Activated B cell treated with CpG ODN at 0.5 μM for 24 hours (primary cell): ENCODE measurements at regions not wholly inside any gene's neighbourhood (a gene's known extent, or its start where the extent isn't known, plus 50 kb on each side); places are given as distances from the start of the nearest gene placed in this dataset.
"Not testable (repeated sequence)": the region's sequence is repeated elsewhere in the genome, so short reads cannot be mapped to it uniquely, and the experiment has no call there.

Source experiments
- ATAC-seq: fragments of 200-7000 bp; cut with Tn5 transposase; one replicate; pipeline ENCODE4 v1.10.0; 2021; ENCODE audit warnings: low read depth, mild to moderate bottlenecking, moderate library complexity
- CTCF ChIA-PET: fragments of 350-600 bp; sonication (Branson Sonifier 250); formaldehyde crosslinking; loops from one replicate; lab custom pipeline; 2021; ENCODE audit warnings: antibody characterized with exemption; lab: Charles Lee
- POLR2A ChIA-PET: fragments of 350-600 bp; sonication (Branson Sonifier 250); formaldehyde crosslinking; loops from one replicate; lab custom pipeline; 2021; ENCODE audit warnings: antibody characterized with exemption; lab: Charles Lee
- DNase-seq: peaks from one replicate; pipeline ENCODE4 v3.0.0; 2022
- H3K27ac Mint-ChIP-seq: one replicate; pipeline ENCODE4 v1.8.0; 2020; ENCODE audit warnings: mixed read lengths
- H3K27me3 Mint-ChIP-seq: one replicate; pipeline ENCODE4 v1.8.0; 2021; ENCODE audit warnings: mixed read lengths
- H3K36me3 Mint-ChIP-seq: one replicate; pipeline ENCODE4 v1.8.0; 2021; ENCODE audit warnings: low read depth, mixed read lengths
- H3K4me1 Mint-ChIP-seq: one replicate; pipeline ENCODE4 v1.8.0; 2021; ENCODE audit warnings: mixed read lengths
- H3K4me3 Mint-ChIP-seq: one replicate; pipeline ENCODE4 v1.8.0; 2020; ENCODE audit warnings: mild to moderate bottlenecking, mixed read lengths
- H3K9me3 Mint-ChIP-seq: one replicate; pipeline ENCODE4 v1.8.0; 2020; ENCODE audit warnings: mixed read lengths
- CTCF ChIP-seq: fragments of 200-600 bp; IDR thresholded peaks from one replicate; pipeline ENCODE4 v1.8.0; 2022; ENCODE audit warnings: antibody characterized with exemption, mild to moderate bottlenecking
- intact Hi-C: fragments of 100-400 bp; cut with micrococcal nuclease; formaldehyde crosslinking; loops from one replicate; pipeline ENCODE4 v1.15.1; 2024

GRCh38 chr9:87421734-87422133, 75.9 kb upstream of the DAPK1 start:
- no peak for DNase-seq
- Mint-ChIP-seq H3K4me1 (no peaks in the 10 kb centered on the region), H3K9me3 (peaks cover 11% of the 10 kb centered on the region), H3K36me3 (no peaks in the 10 kb centered on the region), H3K27me3 (no peaks in the 10 kb centered on the region), H3K4me3 (no peak overlapping the region), H3K27ac (no peak overlapping the region)
- CTCF ChIA-PET, result no interaction called here
- no peak for TF ChIP-seq CTCF
- intact Hi-C loops, result no loop called here
- ATAC-seq, result no peak
- POLR2A ChIA-PET, result no interaction called here

- POLR2A ChIA-PET, result no interaction called here
- CTCF ChIA-PET, result no interaction called here
- no peak overlapping the region for H3K27ac Mint-ChIP-seq
- no peak overlapping the region for H3K4me3 Mint-ChIP-seq
- intact Hi-C loops, result no loop called here
- no peaks in the 10 kb centered on the region for H3K27me3 Mint-ChIP-seq
- no peaks in the 10 kb centered on the region for H3K36me3 Mint-ChIP-seq
- no peak for ATAC-seq
- TF ChIP-seq CTCF, result no peak
- H3K4me1 Mint-ChIP-seq, result no peaks in the 10 kb centered on the region
- peaks cover 11% of the 10 kb centered on the region for H3K9me3 Mint-ChIP-seq
- DNase-seq, result no peak
Observed at GRCh38 chr9:87422999-87423398, 74.7 kb upstream of the DAPK1 start.

- H3K4me3 Mint-ChIP-seq, intact Hi-C loops, H3K36me3 Mint-ChIP-seq, H3K27me3 Mint-ChIP-seq, H3K27ac Mint-ChIP-seq, DNase-seq, H3K4me1 Mint-ChIP-seq, CTCF ChIA-PET, POLR2A ChIA-PET, ATAC-seq: not testable (repeated sequence)
- peaks cover 11% of the 10 kb centered on the region for H3K9me3 Mint-ChIP-seq
Observed at GRCh38 chr9:87423885-87424284, 73.8 kb upstream of the DAPK1 start.

GRCh38 chr9:87425202-87425601, 72.5 kb upstream of the DAPK1 start:
- ATAC-seq, result no peak
- ChIA-PET POLR2A (no interaction called here), CTCF (no interaction called here)

GRCh38 chr9:87427851-87428506, 69.7 kb upstream of the DAPK1 start:
- Mint-ChIP-seq H3K4me3 (no peak overlapping the region), H3K27me3 (no peaks in the 10 kb centered on the region), H3K36me3 (no peaks in the 10 kb centered on the region), H3K27ac (no peak overlapping the region), H3K9me3 (peaks cover 11% of the 10 kb centered on the region), H3K4me1 (no peaks in the 10 kb centered on the region)
- intact Hi-C loops, result no loop called here
- no peak for TF ChIP-seq CTCF
- ChIA-PET CTCF (no interaction called here), POLR2A (no interaction called here)
- ATAC-seq (no peak), DNase-seq (no peak)

More at GRCh38 chr9:87425202-87425601, 72.5 kb upstream of the DAPK1 start:
- Mint-ChIP-seq H3K36me3 (no peaks in the 10 kb centered on the region), H3K27me3 (no peaks in the 10 kb centered on the region), H3K4me1 (no peaks in the 10 kb centered on the region), H3K4me3 (no peak overlapping the region), H3K9me3 (peaks cover 11% of the 10 kb centered on the region), H3K27ac (no peak overlapping the region)
- no peak for TF ChIP-seq CTCF
- no peak for DNase-seq
- intact Hi-C loops, result no loop called here

- Mint-ChIP-seq H3K27me3 (no peaks in the 10 kb centered on the region), H3K27ac (no peak overlapping the region), H3K4me1 (no peaks in the 10 kb centered on the region), H3K9me3 (peaks cover 11% of the 10 kb centered on the region), H3K4me3 (no peak overlapping the region), H3K36me3 (no peaks in the 10 kb centered on the region)
- ATAC-seq (no peak), DNase-seq (no peak)
- ChIA-PET POLR2A (no interaction called here), CTCF (no interaction called here)
- no peak for TF ChIP-seq CTCF
- intact Hi-C loops, result no loop called here
Observed at GRCh38 chr9:87428659-87429058, 69.0 kb upstream of the DAPK1 start.
